ENCODE measurements at regions not wholly inside any gene's neighbourhood (a gene's known extent, or its start where the extent isn't known, plus 50 kb on each side); places are given as distances from the start of the nearest gene placed in this dataset.
A peak's percentile ranks its signal among the peaks of the same experiment; 100 is the strongest.
"Not testable (repeated sequence)": the region's sequence is repeated elsewhere in the genome, so short reads cannot be mapped to it uniquely, and the experiment has no call there.

- Histone ChIP-seq H3K27me3 (ENCODE audit: control insufficient read depth in 3 of 3, insufficient read depth in 3 of 3, low read length in 3 of 3) (no peaks in the 10 kb centered on the region), H3K4me3 (ENCODE audit: low read depth in 1 of 3, low read length in 3 of 3) (no peak overlapping the region), H3K27ac (ENCODE audit: low read depth in 1 of 3, low read length in 2 of 3) (no peak overlapping the region), H3K4me1 (ENCODE audit: control insufficient read depth in 3 of 3, insufficient read depth in 2 of 3, low read depth in 1 of 3, low read length in 2 of 3) (peaks cover 0 to 8% (median 0%) of the 10 kb centered on the region in 3 donors), H3K9me3 (ENCODE audit: control insufficient read depth in 2 of 2, insufficient read depth in 1 of 2, low read depth in 1 of 2, low read length in 1 of 2) (no peaks in the 10 kb centered on the region), H3K36me3 (ENCODE audit: control insufficient read depth in 3 of 3, insufficient read depth in 2 of 3, low read depth in 1 of 3, low read length in 3 of 3) (no peaks in the 10 kb centered on the region)
- no peak for DNase-seq
- no peak for FAIRE-seq
- WGBS, 3 donors: 52 to 63% (median 62%) methylated on average over 2 of the region's 2 CpGs
Measured at GRCh38 chrX:109878236-109878635, 124.7 kb upstream of the TMEM164 start.

DNA sequence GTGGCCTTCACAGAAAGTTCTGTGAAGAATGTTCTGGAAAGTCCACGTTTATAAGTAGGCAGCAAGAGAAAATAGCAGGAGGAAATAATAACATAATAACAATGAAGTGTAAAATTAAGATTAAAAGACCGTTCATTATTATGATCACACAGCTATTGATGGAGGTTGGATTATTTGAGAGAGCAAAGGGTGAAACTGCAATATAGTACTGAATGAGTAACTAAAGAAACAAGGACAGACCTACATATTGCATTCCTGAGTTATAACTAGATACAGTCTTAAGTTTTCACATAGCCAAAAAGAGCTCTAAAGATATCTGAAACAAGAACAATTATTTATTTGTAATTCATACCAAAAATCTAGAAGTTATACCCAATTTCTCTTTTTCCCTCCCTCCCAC lies 122.9 kb upstream of the TMEM164 start:
- peak overlapping the region in 2 of 3 donors; percentile 38 to 40 for H3K27ac ChIP-seq (ENCODE audit: low read depth in 1 of 3, low read length in 2 of 3)
- no peak for FAIRE-seq
- WGBS, 3 donors: 13 to 36% (median 20%) methylated on average over 2 of the region's 2 CpGs
- H3K36me3 ChIP-seq (ENCODE audit: control insufficient read depth in 3 of 3, insufficient read depth in 2 of 3, low read depth in 1 of 3, low read length in 3 of 3): no peaks in the 10 kb centered on the region
- peaks cover 0 to 8% (median 0%) of the 10 kb centered on the region in 3 donors for H3K4me1 ChIP-seq (ENCODE audit: control insufficient read depth in 3 of 3, insufficient read depth in 2 of 3, low read depth in 1 of 3, low read length in 2 of 3)
- H3K27me3 ChIP-seq (ENCODE audit: control insufficient read depth in 3 of 3, insufficient read depth in 3 of 3, low read length in 3 of 3): no peaks in the 10 kb centered on the region
- peak; percentile 21 to 54 for DNase-seq
- H3K9me3 ChIP-seq (ENCODE audit: control insufficient read depth in 2 of 2, insufficient read depth in 1 of 2, low read depth in 1 of 2, low read length in 1 of 2): no peaks in the 10 kb centered on the region
- H3K4me3 ChIP-seq (ENCODE audit: low read depth in 1 of 3, low read length in 3 of 3): no peak overlapping the region

DNA sequence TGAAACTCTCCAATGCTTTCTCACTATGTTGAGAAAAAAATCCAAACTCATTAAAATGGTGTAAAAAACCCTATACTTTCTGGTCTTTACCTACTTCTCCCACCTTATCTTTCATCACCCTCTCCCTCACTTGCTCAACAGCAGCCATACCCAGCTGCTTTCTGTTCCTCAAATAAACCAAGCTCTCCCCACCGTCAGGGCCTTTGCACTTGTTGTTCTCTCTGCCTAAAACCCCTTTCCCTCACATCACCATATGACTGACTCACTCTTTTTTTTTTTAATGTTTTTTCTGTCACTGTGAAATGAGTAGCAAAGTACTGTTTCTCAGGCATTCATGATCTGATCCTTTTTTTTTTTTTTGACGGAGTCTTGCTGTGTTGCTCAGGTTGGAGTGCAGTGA lies 122.3 kb upstream of the TMEM164 start:
- DNase-seq (peak in 1 of 2 donors; percentile 14), FAIRE-seq (no peak)
- 41 to 73% (median 44%) methylated on average over 2 of the region's 2 CpGs for WGBS, 3 donors
- no peak overlapping the region for H3K4me3 ChIP-seq (ENCODE audit: low read depth in 1 of 3, low read length in 3 of 3)
- no peaks in the 10 kb centered on the region for H3K9me3 ChIP-seq (ENCODE audit: control insufficient read depth in 2 of 2, insufficient read depth in 1 of 2, low read depth in 1 of 2, low read length in 1 of 2)
- no peaks in the 10 kb centered on the region for H3K36me3 ChIP-seq (ENCODE audit: control insufficient read depth in 3 of 3, insufficient read depth in 2 of 3, low read depth in 1 of 3, low read length in 3 of 3)
- peak overlapping the region in 1 of 3 donors; percentile 40 for H3K27ac ChIP-seq (ENCODE audit: low read depth in 1 of 3, low read length in 2 of 3)
- H3K27me3 ChIP-seq (ENCODE audit: control insufficient read depth in 3 of 3, insufficient read depth in 3 of 3, low read length in 3 of 3): no peaks in the 10 kb centered on the region
- peaks cover 0 to 8% (median 0%) of the 10 kb centered on the region in 3 donors for H3K4me1 ChIP-seq (ENCODE audit: control insufficient read depth in 3 of 3, insufficient read depth in 2 of 3, low read depth in 1 of 3, low read length in 2 of 3)

GRCh38 chrX:109886122-109886761 lies 116.7 kb upstream of the TMEM164 start:
- FAIRE-seq (no peak), DNase-seq (peak; percentile 26 to 35)
- Histone ChIP-seq H3K27me3 (ENCODE audit: control insufficient read depth in 3 of 3, insufficient read depth in 3 of 3, low read length in 3 of 3) (no peaks in the 10 kb centered on the region), H3K9me3 (ENCODE audit: control insufficient read depth in 2 of 2, insufficient read depth in 1 of 2, low read depth in 1 of 2, low read length in 1 of 2) (no peaks in the 10 kb centered on the region), H3K27ac (ENCODE audit: low read depth in 1 of 3, low read length in 2 of 3) (no peak overlapping the region), H3K4me1 (ENCODE audit: control insufficient read depth in 3 of 3, insufficient read depth in 2 of 3, low read depth in 1 of 3, low read length in 2 of 3) (no peaks in the 10 kb centered on the region), H3K36me3 (ENCODE audit: control insufficient read depth in 3 of 3, insufficient read depth in 2 of 3, low read depth in 1 of 3, low read length in 3 of 3) (no peaks in the 10 kb centered on the region), H3K4me3 (ENCODE audit: low read depth in 1 of 3, low read length in 3 of 3) (no peak overlapping the region)
- WGBS, 3 donors: 34% methylated on average over 4 of the region's 4 CpGs

DNA sequence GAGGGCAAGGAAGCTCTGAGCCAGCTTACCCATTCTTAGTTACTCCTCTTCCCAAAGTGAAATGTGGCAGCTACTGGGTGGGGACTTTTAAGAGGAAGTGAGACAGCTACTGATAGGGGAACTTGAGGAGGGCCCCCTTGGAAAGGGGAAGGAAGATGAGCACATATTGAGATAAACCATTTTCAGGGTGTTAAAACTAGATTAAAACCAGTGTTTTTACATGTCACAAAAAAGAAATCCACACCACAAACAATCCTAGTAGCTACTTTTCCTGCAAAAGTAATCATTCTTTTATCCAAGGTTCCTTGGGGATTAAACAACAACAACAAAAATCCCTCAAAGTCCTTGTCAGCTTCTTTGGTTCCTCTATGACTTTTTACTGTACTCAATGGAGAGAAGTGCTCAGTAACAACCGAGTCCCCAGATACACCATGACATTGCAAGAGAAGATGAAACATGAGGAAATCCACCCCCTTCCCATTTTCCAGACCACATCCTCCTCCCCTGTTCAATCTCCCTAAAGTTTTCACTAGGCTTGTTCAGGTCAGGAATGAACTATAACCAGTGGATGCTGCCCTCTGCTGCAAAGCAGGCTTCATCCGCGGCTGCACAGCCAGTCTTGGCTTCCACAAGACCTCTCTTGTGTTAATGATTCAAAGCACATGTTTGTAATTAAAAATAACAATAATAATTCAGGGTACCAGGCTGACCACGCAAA lies 113.5 kb upstream of the TMEM164 start:
- Histone ChIP-seq H3K9me3 (ENCODE audit: control insufficient read depth in 2 of 2, insufficient read depth in 1 of 2, low read depth in 1 of 2, low read length in 1 of 2) (no peaks in the 10 kb centered on the region), H3K36me3 (ENCODE audit: control insufficient read depth in 3 of 3, insufficient read depth in 2 of 3, low read depth in 1 of 3, low read length in 3 of 3) (no peaks in the 10 kb centered on the region), H3K4me3 (ENCODE audit: low read depth in 1 of 3, low read length in 3 of 3) (no peak overlapping the region), H3K4me1 (ENCODE audit: control insufficient read depth in 3 of 3, insufficient read depth in 2 of 3, low read depth in 1 of 3, low read length in 2 of 3) (no peaks in the 10 kb centered on the region), H3K27me3 (ENCODE audit: control insufficient read depth in 3 of 3, insufficient read depth in 3 of 3, low read length in 3 of 3) (no peaks in the 10 kb centered on the region), H3K27ac (ENCODE audit: low read depth in 1 of 3, low read length in 2 of 3) (no peak overlapping the region)
- FAIRE-seq: no peak
- 46 to 56% (median 52%) methylated on average over 4 of the region's 4 CpGs for WGBS, 3 donors
- no peak for DNase-seq

- no peaks in the 10 kb centered on the region for H3K36me3 ChIP-seq (ENCODE audit: control insufficient read depth in 3 of 3, insufficient read depth in 2 of 3, low read depth in 1 of 3, low read length in 3 of 3)
- FAIRE-seq (no peak), DNase-seq (no peak)
- no peak overlapping the region for H3K27ac ChIP-seq (ENCODE audit: low read depth in 1 of 3, low read length in 2 of 3)
- no peaks in the 10 kb centered on the region for H3K9me3 ChIP-seq (ENCODE audit: control insufficient read depth in 2 of 2, insufficient read depth in 1 of 2, low read depth in 1 of 2, low read length in 1 of 2)
- H3K4me3 ChIP-seq (ENCODE audit: low read depth in 1 of 3, low read length in 3 of 3): no peak overlapping the region
- no peaks in the 10 kb centered on the region for H3K27me3 ChIP-seq (ENCODE audit: control insufficient read depth in 3 of 3, insufficient read depth in 3 of 3, low read length in 3 of 3)
- H3K4me1 ChIP-seq (ENCODE audit: control insufficient read depth in 3 of 3, insufficient read depth in 2 of 3, low read depth in 1 of 3, low read length in 2 of 3): no peaks in the 10 kb centered on the region
- 60 to 85% (median 75%) methylated on average over 3 of the region's 3 CpGs for WGBS, 3 donors
Measured at GRCh38 chrX:109890300-109890699, 112.6 kb upstream of the TMEM164 start.

DNA sequence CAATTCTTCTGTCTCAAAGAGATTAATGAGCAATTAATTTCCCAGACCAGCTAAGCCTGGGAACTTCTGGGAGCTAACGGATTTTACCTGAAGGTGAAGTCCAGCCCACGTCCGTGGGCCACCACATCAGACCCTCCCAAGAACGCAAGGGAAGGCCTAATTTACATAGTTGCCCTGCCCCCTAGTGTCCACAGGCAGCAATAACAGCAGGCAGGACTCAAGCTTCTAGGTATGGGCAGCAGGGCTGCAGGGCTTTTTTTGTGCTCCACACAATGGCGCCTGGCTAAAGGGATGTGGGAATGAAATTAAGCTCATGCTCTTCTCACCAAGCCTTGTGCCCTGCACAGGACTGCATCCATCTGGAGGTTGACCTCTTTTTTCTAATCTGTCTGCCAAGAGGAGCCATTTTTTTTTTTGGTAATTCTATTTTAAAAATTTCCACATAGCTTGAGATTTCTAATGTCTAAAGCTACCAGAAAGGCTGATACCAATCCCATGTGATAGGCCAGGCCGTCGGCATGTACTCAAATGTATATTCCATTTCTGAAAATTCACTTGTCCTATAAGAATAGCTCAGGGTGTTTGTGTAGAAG lies 111.9 kb upstream of the TMEM164 start:
- Histone ChIP-seq H3K4me3 (ENCODE audit: low read depth in 1 of 3, low read length in 3 of 3) (no peak overlapping the region), H3K27me3 (ENCODE audit: control insufficient read depth in 3 of 3, insufficient read depth in 3 of 3, low read length in 3 of 3) (no peaks in the 10 kb centered on the region), H3K4me1 (ENCODE audit: control insufficient read depth in 3 of 3, insufficient read depth in 2 of 3, low read depth in 1 of 3, low read length in 2 of 3) (no peaks in the 10 kb centered on the region), H3K9me3 (ENCODE audit: control insufficient read depth in 2 of 2, insufficient read depth in 1 of 2, low read depth in 1 of 2, low read length in 1 of 2) (no peaks in the 10 kb centered on the region), H3K27ac (ENCODE audit: low read depth in 1 of 3, low read length in 2 of 3) (no peak overlapping the region), H3K36me3 (ENCODE audit: control insufficient read depth in 3 of 3, insufficient read depth in 2 of 3, low read depth in 1 of 3, low read length in 3 of 3) (no peaks in the 10 kb centered on the region)
- DNase-seq (peak; percentile 41 to 44), FAIRE-seq (no peak)
- 23 to 29% (median 27%) methylated on average over 7 of the region's 7 CpGs for WGBS, 3 donors

- WGBS, 3 donors: no CpG with 5 or more reads among the region's 1 CpG
- DNase-seq; FAIRE-seq; H3K4me3 ChIP-seq (ENCODE audit: low read depth in 1 of 3, low read length in 3 of 3); H3K4me1 ChIP-seq (ENCODE audit: control insufficient read depth in 3 of 3, insufficient read depth in 2 of 3, low read depth in 1 of 3, low read length in 2 of 3); H3K9me3 ChIP-seq (ENCODE audit: control insufficient read depth in 2 of 2, insufficient read depth in 1 of 2, low read depth in 1 of 2, low read length in 1 of 2); H3K36me3 ChIP-seq (ENCODE audit: control insufficient read depth in 3 of 3, insufficient read depth in 2 of 3, low read depth in 1 of 3, low read length in 3 of 3); H3K27me3 ChIP-seq (ENCODE audit: control insufficient read depth in 3 of 3, insufficient read depth in 3 of 3, low read length in 3 of 3); H3K27ac ChIP-seq (ENCODE audit: low read depth in 1 of 3, low read length in 2 of 3): not testable (repeated sequence)
Measured at GRCh38 chrX:109896024-109896423, 106.9 kb upstream of the TMEM164 start.

All from small intestine (tissue), 7 donors.